Endothelial cell of umbilical vein (primary cell): ENCODE measurements at regions not wholly inside any gene's neighbourhood (a gene's known extent, or its start where the extent isn't known, plus 50 kb on each side); places are given as distances from the start of the nearest gene placed in this dataset.

ENCODE experiments used
- BruUV-seq: library from RNA; stranded (reverse); fragments of 400-500 nt; replicated peaks from 2 replicates; lab custom pipeline; 2021; lab: Mats Ljungman, UMichigan
- CTCF ChIA-PET: fragments of 300-600, 350-600 bp; sonication (Branson Sonifier 250); formaldehyde crosslinking; loops from one replicate; lab custom pipeline; 2021; ENCODE audit warnings: antibody characterized with exemption, inconsistent platforms; lab: Charles Lee
- POLR2A ChIA-PET: fragments of 300-600, 350-600 bp; sonication (Branson Sonifier 250); formaldehyde crosslinking; loops from one replicate; lab custom pipeline; 2021; ENCODE audit warnings: antibody characterized with exemption, inconsistent platforms; lab: Charles Lee
- DNase-seq: peaks from one replicate; pipeline ENCODE4 v3.0.0-alpha.2; 2011; ENCODE audit warnings: low read depth, low spot score
- FAIRE-seq: peaks from 2 replicates; lab custom pipeline; 2011; peaks lifted over from hg19 to GRCh38; lab: Jason Lieb, UNC
- H2AFZ ChIP-seq: 2 replicates; pipeline ENCODE4 v1.6.0; 2012; ENCODE audit warnings: low read depth, low read length, control low read depth, inconsistent platforms
- H3K27ac ChIP-seq: 2 replicates; pipeline ENCODE4 v1.5.1; 2011; ENCODE audit warnings: low read depth, mild to moderate bottlenecking, control low read depth, low read length, moderate library complexity; ENCODE audit not compliant: insufficient read depth
- H3K27me3 ChIP-seq, 2 experiments: 2 replicates each; pipeline versions ENCODE4 v1.6.0 to v1.6.1; 2011; ENCODE audit warnings: low read length in 2 of 2, mixed read lengths in 1 of 2; ENCODE audit not compliant: control insufficient read depth in 2 of 2, insufficient read depth in 2 of 2
- H3K36me3 ChIP-seq, 2 experiments: 2 replicates in 1 of 2; 3 replicates in 1 of 2; pipeline ENCODE4 v1.5.1; 2011; ENCODE audit warnings: low read length in 2 of 2, mild to moderate bottlenecking in 1 of 2, moderate library complexity in 1 of 2; ENCODE audit not compliant: control insufficient read depth in 2 of 2, insufficient read depth in 2 of 2; ENCODE audit errors: extremely low read depth in 1 of 2
- H3K4me1 ChIP-seq: 3 replicates; pipeline ENCODE4 v1.5.1; 2011; ENCODE audit warnings: mild to moderate bottlenecking, low read length; ENCODE audit not compliant: control insufficient read depth, insufficient read depth; ENCODE audit errors: extremely low read depth
- H3K4me2 ChIP-seq: 2 replicates; pipeline ENCODE4 v1.6.1; 2011; ENCODE audit warnings: low read length, control low read depth, mixed read lengths; ENCODE audit not compliant: insufficient read depth
- H3K4me3 ChIP-seq, 3 experiments: fragments of 200-600 bp in 1 of 3; sonication (generic), shearing (Covaris generic) in 1 of 3; replicated peaks in 1 of 3; 2 replicates each; pipeline ENCODE4 v1.5.1; 2011 to 2016; ENCODE audit warnings: control low read depth in 3 of 3, low read length in 3 of 3, mild to moderate bottlenecking in 2 of 3, inconsistent platforms in 1 of 3, low read depth in 1 of 3, moderate library complexity in 1 of 3; ENCODE audit not compliant: insufficient read depth in 1 of 3
- H3K79me2 ChIP-seq: 2 replicates; pipeline ENCODE4 v1.6.0; 2012; ENCODE audit warnings: low read length, inconsistent platforms; ENCODE audit not compliant: control insufficient read depth, insufficient read depth
- H3K9ac ChIP-seq: replicated peaks from 2 replicates; pipeline ENCODE3; 2011; ENCODE audit warnings: low read length, control low read depth; ENCODE audit not compliant: insufficient read depth; ENCODE audit errors: extremely low read depth
- H3K9me1 ChIP-seq: replicated peaks from 3 replicates; pipeline ENCODE4 v1.6.0; 2011; ENCODE audit warnings: mild to moderate bottlenecking, low read length; ENCODE audit not compliant: control insufficient read depth, insufficient read depth; ENCODE audit errors: extremely low read depth
- H3K9me3 ChIP-seq: replicated peaks from 2 replicates; pipeline ENCODE4 v1.5.1; 2012; ENCODE audit warnings: low read length, inconsistent platforms; ENCODE audit not compliant: control insufficient read depth, insufficient read depth
- H4K20me1 ChIP-seq: replicated peaks from 2 replicates; pipeline ENCODE3; 2011; ENCODE audit warnings: mild to moderate bottlenecking, low read length; ENCODE audit not compliant: control insufficient read depth, insufficient read depth; ENCODE audit errors: extremely low read depth
- CTCF ChIP-seq, 2 donors: IDR thresholded peaks; 1 replicate in 1 of 2; 2 replicates in 1 of 2; pipeline ENCODE4 v1.5.1; 2011; ENCODE audit warnings: low read length in 2 of 2, mild to moderate bottlenecking in 2 of 2, moderate library complexity in 2 of 2, control low read depth in 1 of 2, inconsistent platforms in 1 of 2, low read depth in 1 of 2; ENCODE audit not compliant: insufficient read depth in 1 of 2; ENCODE audit errors: extremely low read depth in 1 of 2
- EZH2 ChIP-seq: IDR thresholded peaks from 2 replicates; pipeline ENCODE4 v1.6.1; 2012; ENCODE audit warnings: borderline replicate concordance, low read depth, mild to moderate bottlenecking, moderate library complexity, low read length, inconsistent platforms; ENCODE audit not compliant: severe bottlenecking
- FOS ChIP-seq: IDR thresholded peaks from 2 replicates; pipeline ENCODE4 v1.6.1; 2011; ENCODE audit warnings: mild to moderate bottlenecking, low read length, moderate library complexity, borderline replicate concordance; ENCODE audit not compliant: insufficient read depth
- GATA2 ChIP-seq: IDR thresholded peaks from 2 replicates; pipeline ENCODE4 v1.7.0; 2011; ENCODE audit warnings: low read depth, mild to moderate bottlenecking, moderate library complexity, mixed read lengths, low read length; ENCODE audit not compliant: insufficient read length, insufficient read depth
- JUN ChIP-seq: IDR thresholded peaks from 2 replicates; pipeline ENCODE4 v1.6.1; 2011; ENCODE audit warnings: borderline replicate concordance, low read depth; ENCODE audit not compliant: insufficient read length, insufficient read depth
- MAX ChIP-seq: IDR thresholded peaks from 2 replicates; pipeline ENCODE4 v1.6.1; 2011; ENCODE audit not compliant: insufficient read depth, insufficient read length
- MYC ChIP-seq: IDR thresholded peaks from one replicate; pipeline ENCODE4 v1.6.1; 2011; ENCODE audit warnings: mild to moderate bottlenecking, low read depth, low read length
- POLR2A ChIP-seq: IDR thresholded peaks from 2 replicates; pipeline ENCODE4 v1.6.1; 2012; ENCODE audit warnings: low read depth, mild to moderate bottlenecking, control low read depth, low read length
- POLR2AphosphoS5 ChIP-seq: IDR thresholded peaks from 2 replicates; pipeline ENCODE4 v1.6.1; 2012; ENCODE audit warnings: low read depth, mild to moderate bottlenecking, control low read depth, low read length, moderate library complexity; ENCODE audit not compliant: insufficient read depth
- dilution Hi-C: fragments of 300-500 bp; cut with MboI; formaldehyde crosslinking; loops from one replicate; pipeline ENCODE4 v1.15.0; 2019; ENCODE audit warnings: low sequenced_read_pairs; ENCODE audit not compliant: extremely low pct_ligation_motif_present
- intact Hi-C: fragments of 100-400 bp; cut with micrococcal nuclease; formaldehyde crosslinking; loops from one replicate; pipeline ENCODE4 v1.10.0; 2022

GRCh38 chr21:41570791-41571355 lies 62.9 kb upstream of the TMPRSS2 start:
- POLR2A ChIA-PET = no interaction called here
- no peak overlapping the region for H2AFZ ChIP-seq
- H3K36me3 ChIP-seq = no peaks in the 10 kb centered on the region
- intact Hi-C loops (no loop called here), dilution Hi-C loops (no loop called here)
- no peaks in the 10 kb centered on the region for H3K9me1 ChIP-seq
- no peak overlapping the region for H3K27ac ChIP-seq
- H3K79me2 ChIP-seq = no peaks in the 10 kb centered on the region
- FAIRE-seq = no peak
- BruUV-seq = no TSS peak
- H3K4me1 ChIP-seq = no peaks in the 10 kb centered on the region
- no peak overlapping the region for H3K4me3 ChIP-seq
- DNase-seq = no peak
- no peaks in the 10 kb centered on the region for H4K20me1 ChIP-seq
- H3K4me2 ChIP-seq = no peak overlapping the region
- no peaks in the 10 kb centered on the region for H3K27me3 ChIP-seq
- CTCF ChIA-PET = no interaction called here
- TF ChIP-seq JUN = no peak
- no peak for TF ChIP-seq MYC
- no peak for TF ChIP-seq CTCF (IDR thresholded peaks at IDR 0.05; ENCODE audit: extremely low read depth in 1 of 2, insufficient read depth in 1 of 2, low read depth in 1 of 2, low read length in 2 of 2)
- TF ChIP-seq FOS = no peak
- no peak for TF ChIP-seq GATA2
- no peak for TF ChIP-seq EZH2
- TF ChIP-seq POLR2AphosphoS5 = no peak
- no peak for TF ChIP-seq POLR2A
- no peak for TF ChIP-seq MAX
- no peaks in the 10 kb centered on the region for H3K9me3 ChIP-seq
- H3K9ac ChIP-seq = no peak overlapping the region
